Astrocyte (in vitro differentiated cells and primary cell): ENCODE measurements at regions not wholly inside any gene's neighbourhood (a gene's known extent, or its start where the extent isn't known, plus 50 kb on each side); places are given as distances from the start of the nearest gene placed in this dataset.

Source experiments
- DNase-seq: peaks from one replicate; pipeline ENCODE4 v3.0.0-alpha.2; 2010; ENCODE audit warnings: low read depth
- FAIRE-seq: peaks from 2 replicates; lab custom pipeline; 2011; peaks lifted over from hg19 to GRCh38; lab: Jason Lieb, UNC
- H2AFZ ChIP-seq: 2 replicates; pipeline ENCODE4 v1.6.0; 2012; ENCODE audit warnings: low read depth, low read length, inconsistent platforms
- H3K27ac ChIP-seq: 2 replicates; pipeline ENCODE4 v1.5.1; 2011; ENCODE audit warnings: low read depth, low read length, inconsistent platforms
- H3K27me3 ChIP-seq: 2 replicates; pipeline ENCODE4 v1.6.0; 2011; ENCODE audit warnings: low read length, inconsistent platforms; ENCODE audit not compliant: insufficient read depth
- H3K36me3 ChIP-seq: 2 replicates; pipeline ENCODE4 v1.5.1; 2011; ENCODE audit warnings: low read length, inconsistent platforms; ENCODE audit not compliant: insufficient read depth
- H3K4me1 ChIP-seq: 2 replicates; pipeline ENCODE4 v1.5.1; 2011; ENCODE audit warnings: low read length, inconsistent platforms; ENCODE audit not compliant: insufficient read depth
- H3K4me2 ChIP-seq: 2 replicates; pipeline ENCODE4 v1.6.0; 2012; ENCODE audit warnings: low read length, inconsistent platforms
- H3K4me3 ChIP-seq: 2 replicates; pipeline ENCODE4 v1.5.1; 2011; ENCODE audit warnings: low read depth, mild to moderate bottlenecking, low read length, inconsistent platforms; ENCODE audit not compliant: insufficient read depth
- H3K79me2 ChIP-seq: 2 replicates; pipeline ENCODE4 v1.6.0; 2012; ENCODE audit warnings: mild to moderate bottlenecking, low read length, inconsistent platforms; ENCODE audit not compliant: insufficient read depth
- H3K9ac ChIP-seq: 2 replicates; pipeline ENCODE4 v1.6.0; 2012; ENCODE audit warnings: mild to moderate bottlenecking, low read length, inconsistent platforms
- H3K9me3 ChIP-seq: 2 replicates; pipeline ENCODE4 v1.5.1; 2012; ENCODE audit warnings: low read depth, mild to moderate bottlenecking, low read length, inconsistent platforms; ENCODE audit not compliant: insufficient read depth
- H4K20me1 ChIP-seq: 2 replicates; pipeline ENCODE4 v1.6.0; 2012; ENCODE audit warnings: low read length, inconsistent platforms; ENCODE audit not compliant: insufficient read depth
- H3K27ac Mint-ChIP-seq: one replicate; pipeline ENCODE4 v1.8.0; 2021; ENCODE audit warnings: mild to moderate bottlenecking, mixed read lengths; ENCODE audit not compliant: unreplicated experiment
- H3K27me3 Mint-ChIP-seq: one replicate; pipeline ENCODE4 v1.8.0; 2021; ENCODE audit warnings: low read depth, mixed read lengths; ENCODE audit not compliant: unreplicated experiment
- H3K36me3 Mint-ChIP-seq: one replicate; pipeline ENCODE4 v1.8.0; 2021; ENCODE audit warnings: low read depth, mixed read lengths; ENCODE audit not compliant: unreplicated experiment
- H3K4me1 Mint-ChIP-seq: one replicate; pipeline ENCODE4 v1.8.0; 2021; ENCODE audit warnings: low read depth, mixed read lengths; ENCODE audit not compliant: unreplicated experiment
- H3K4me3 Mint-ChIP-seq: one replicate; pipeline ENCODE4 v1.8.0; 2021; ENCODE audit warnings: mild to moderate bottlenecking, moderate library complexity, mixed read lengths; ENCODE audit not compliant: unreplicated experiment
- H3K9me3 Mint-ChIP-seq: one replicate; pipeline ENCODE4 v1.8.0; 2021; ENCODE audit warnings: mild to moderate bottlenecking, mixed read lengths; ENCODE audit not compliant: unreplicated experiment
- EZH2 ChIP-seq: IDR thresholded peaks from 2 replicates; pipeline ENCODE4 v1.6.1; 2012; ENCODE audit warnings: mild to moderate bottlenecking, low read length, inconsistent platforms; ENCODE audit not compliant: insufficient read depth
- TF ChIP-seq, protein P1 (sequence below): IDR thresholded peaks from 2 replicates; pipeline ENCODE4 v1.5.1; 2011; ENCODE audit warnings: low read depth, mild to moderate bottlenecking, inconsistent platforms, low read length, moderate library complexity; ENCODE audit not compliant: insufficient read depth

DNA sequence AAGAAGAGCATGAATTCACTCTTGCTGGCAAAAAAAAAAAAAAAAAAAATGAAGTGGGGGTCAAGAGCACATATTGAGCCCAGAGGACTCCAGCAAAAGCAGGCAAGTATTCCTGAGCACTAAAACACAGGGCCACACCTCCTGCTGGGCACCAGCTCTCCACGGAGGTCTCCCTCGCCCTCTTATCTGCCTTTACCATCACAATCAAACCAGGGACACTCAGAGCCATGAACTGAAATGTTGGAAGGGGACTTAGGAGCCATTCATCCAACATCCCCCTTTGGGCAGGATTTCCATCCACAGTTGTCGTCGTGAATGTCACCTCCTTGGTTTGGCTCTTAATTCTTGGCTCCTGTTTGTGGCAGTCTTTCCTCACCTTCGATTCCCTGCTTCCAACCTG is 89.8 kb upstream of the GNAO1 start:
- Histone ChIP-seq H3K4me3 (no peak overlapping the region), H3K36me3 (no peaks in the 10 kb centered on the region), H3K27me3 (no peaks in the 10 kb centered on the region), H4K20me1 (no peaks in the 10 kb centered on the region), H3K9ac (no peak overlapping the region), H3K27ac (no peak overlapping the region), H3K4me1 (no peaks in the 10 kb centered on the region), H2AFZ (no peak overlapping the region), H3K79me2 (no peaks in the 10 kb centered on the region), H3K9me3 (no peaks in the 10 kb centered on the region), H3K4me2 (no peak overlapping the region)
- no peaks in the 10 kb centered on the region for H3K36me3 Mint-ChIP-seq
- TF ChIP-seq, protein P1, sequence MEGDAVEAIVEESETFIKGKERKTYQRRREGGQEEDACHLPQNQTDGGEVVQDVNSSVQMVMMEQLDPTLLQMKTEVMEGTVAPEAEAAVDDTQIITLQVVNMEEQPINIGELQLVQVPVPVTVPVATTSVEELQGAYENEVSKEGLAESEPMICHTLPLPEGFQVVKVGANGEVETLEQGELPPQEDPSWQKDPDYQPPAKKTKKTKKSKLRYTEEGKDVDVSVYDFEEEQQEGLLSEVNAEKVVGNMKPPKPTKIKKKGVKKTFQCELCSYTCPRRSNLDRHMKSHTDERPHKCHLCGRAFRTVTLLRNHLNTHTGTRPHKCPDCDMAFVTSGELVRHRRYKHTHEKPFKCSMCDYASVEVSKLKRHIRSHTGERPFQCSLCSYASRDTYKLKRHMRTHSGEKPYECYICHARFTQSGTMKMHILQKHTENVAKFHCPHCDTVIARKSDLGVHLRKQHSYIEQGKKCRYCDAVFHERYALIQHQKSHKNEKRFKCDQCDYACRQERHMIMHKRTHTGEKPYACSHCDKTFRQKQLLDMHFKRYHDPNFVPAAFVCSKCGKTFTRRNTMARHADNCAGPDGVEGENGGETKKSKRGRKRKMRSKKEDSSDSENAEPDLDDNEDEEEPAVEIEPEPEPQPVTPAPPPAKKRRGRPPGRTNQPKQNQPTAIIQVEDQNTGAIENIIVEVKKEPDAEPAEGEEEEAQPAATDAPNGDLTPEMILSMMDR: no peak
- TF ChIP-seq EZH2: no peak
- H3K9me3 Mint-ChIP-seq: no peaks in the 10 kb centered on the region
- no peaks in the 10 kb centered on the region for H3K4me1 Mint-ChIP-seq
- H3K27me3 Mint-ChIP-seq: peaks cover 25% of the 10 kb centered on the region
- no peak overlapping the region for H3K4me3 Mint-ChIP-seq
- DNase-seq (no peak), FAIRE-seq (no peak)
- no peak overlapping the region for H3K27ac Mint-ChIP-seq

DNA sequence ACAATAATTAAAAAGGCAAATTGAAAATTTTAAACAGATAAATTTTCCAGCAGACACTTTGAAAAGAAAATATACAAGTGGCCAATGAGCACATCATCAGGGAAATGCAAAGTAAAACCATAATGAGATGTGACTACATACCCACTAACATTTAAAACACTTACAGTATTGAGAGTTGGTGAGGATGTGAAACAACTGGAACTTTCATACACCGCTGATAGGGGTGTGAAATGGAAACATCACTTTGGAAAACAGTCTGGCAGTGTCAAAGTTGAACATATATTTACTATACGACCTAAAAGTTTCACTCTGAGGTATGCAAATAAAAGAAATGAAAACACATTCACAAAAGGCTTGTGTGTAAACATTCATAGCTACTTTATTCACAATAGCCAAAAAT is 94.0 kb upstream of the GNAO1 start:
- no peak overlapping the region for H3K27ac ChIP-seq
- no peaks in the 10 kb centered on the region for H3K27me3 ChIP-seq
- Mint-ChIP-seq H3K4me3 (no peak overlapping the region), H3K36me3 (no peaks in the 10 kb centered on the region), H3K27ac (no peak overlapping the region), H3K4me1 (no peaks in the 10 kb centered on the region), H3K27me3 (peaks cover 7% of the 10 kb centered on the region), H3K9me3 (peaks cover 2% of the 10 kb centered on the region)
- no peaks in the 10 kb centered on the region for H3K36me3 ChIP-seq
- no peak overlapping the region for H3K9ac ChIP-seq
- TF ChIP-seq, protein P1: no peak
- no peak for TF ChIP-seq EZH2
- no peak overlapping the region for H2AFZ ChIP-seq
- no peak for FAIRE-seq
- H3K79me2 ChIP-seq: no peaks in the 10 kb centered on the region
- no peaks in the 10 kb centered on the region for H3K4me1 ChIP-seq
- no peak for DNase-seq
- no peak overlapping the region for H3K4me2 ChIP-seq
- no peaks in the 10 kb centered on the region for H4K20me1 ChIP-seq
- H3K4me3 ChIP-seq: no peak overlapping the region
- H3K9me3 ChIP-seq: no peaks in the 10 kb centered on the region

DNA sequence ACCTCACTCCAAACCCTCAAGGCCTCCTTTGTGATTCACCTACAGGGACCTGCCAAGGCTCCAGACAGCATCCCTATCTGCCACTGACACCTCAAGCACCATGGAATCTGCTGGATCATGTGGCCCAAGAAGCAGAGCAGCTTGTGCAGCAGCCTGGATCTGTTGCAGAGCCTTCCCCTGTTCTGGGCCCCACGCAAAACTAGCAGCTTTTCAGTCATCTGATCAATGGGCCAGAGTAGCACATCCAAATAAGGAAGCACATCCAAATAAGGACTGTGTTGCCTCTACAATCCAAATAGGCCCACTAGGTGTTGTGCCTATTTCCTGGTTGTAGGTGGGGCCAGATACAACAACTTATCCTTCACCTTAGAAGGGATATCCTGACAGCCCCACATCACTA is 97.1 kb upstream of the GNAO1 start:
- H3K9me3 Mint-ChIP-seq: peaks cover 2% of the 10 kb centered on the region
- H3K4me1 Mint-ChIP-seq: no peaks in the 10 kb centered on the region
- H3K4me1 ChIP-seq: no peaks in the 10 kb centered on the region
- H3K27me3 ChIP-seq: no peaks in the 10 kb centered on the region
- TF ChIP-seq, protein P1: no peak
- no peak for TF ChIP-seq EZH2
- no peak overlapping the region for H3K9ac ChIP-seq
- H3K36me3 Mint-ChIP-seq: no peaks in the 10 kb centered on the region
- H3K4me3 Mint-ChIP-seq: no peak overlapping the region
- H3K27ac ChIP-seq: no peak overlapping the region
- FAIRE-seq (no peak), DNase-seq (no peak)
- no peaks in the 10 kb centered on the region for H3K79me2 ChIP-seq
- H4K20me1 ChIP-seq: no peaks in the 10 kb centered on the region
- H3K27ac Mint-ChIP-seq: no peak overlapping the region
- H3K4me2 ChIP-seq: no peak overlapping the region
- H2AFZ ChIP-seq: no peak overlapping the region
- no peaks in the 10 kb centered on the region for H3K36me3 ChIP-seq
- H3K27me3 Mint-ChIP-seq: peaks cover 15% of the 10 kb centered on the region
- no peak overlapping the region for H3K4me3 ChIP-seq
- no peaks in the 10 kb centered on the region for H3K9me3 ChIP-seq
